ENCODE measurements at regions not wholly inside any gene's neighbourhood (a gene's known extent, or its start where the extent isn't known, plus 50 kb on each side); places are given as distances from the start of the nearest gene placed in this dataset.

DNA sequence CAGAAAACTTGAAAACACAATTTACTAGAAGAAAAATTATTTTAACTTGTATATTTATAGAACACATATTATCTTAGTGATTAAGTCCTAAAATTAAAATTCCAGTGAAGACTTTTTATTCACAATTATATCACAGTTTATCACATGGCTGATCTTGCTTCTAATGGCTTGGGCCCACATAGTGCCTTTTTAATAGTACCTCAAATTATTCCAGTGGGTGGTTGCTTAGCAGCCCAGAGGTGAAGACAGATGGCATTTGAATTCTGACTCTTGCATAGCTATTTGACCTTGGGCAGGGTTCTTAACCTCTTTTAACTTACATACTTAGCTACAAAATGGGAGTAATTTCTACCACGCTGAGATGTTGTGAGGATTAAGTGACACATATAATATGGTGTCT lies 214.7 kb upstream of the SGO1 start:
- CTCF ChIA-PET, result interaction anchor here (0.7 kb wide), 1 partner anchor 11 kb away, joined by 5 read pairs; no protein-coding TSS in a partner anchor
- ATAC-seq (no peak), FAIRE-seq (no peak), DNase-seq (ENCODE audit: low read depth in 1 of 2, low spot score in 1 of 2) (no peak)
- Histone ChIP-seq H3K9me3 (no peaks in the 10 kb centered on the region), H3K27ac (no peak overlapping the region), H3K4me1 (no peaks in the 10 kb centered on the region), H3K4me2 (no peak overlapping the region), H3K4me3 (no peak overlapping the region)
- TF ChIP-seq ZNF302 (CRISPR knock-in tag; IDR thresholded peaks at IDR 0.05), result no peak
- TF ChIP-seq, protein P1, sequence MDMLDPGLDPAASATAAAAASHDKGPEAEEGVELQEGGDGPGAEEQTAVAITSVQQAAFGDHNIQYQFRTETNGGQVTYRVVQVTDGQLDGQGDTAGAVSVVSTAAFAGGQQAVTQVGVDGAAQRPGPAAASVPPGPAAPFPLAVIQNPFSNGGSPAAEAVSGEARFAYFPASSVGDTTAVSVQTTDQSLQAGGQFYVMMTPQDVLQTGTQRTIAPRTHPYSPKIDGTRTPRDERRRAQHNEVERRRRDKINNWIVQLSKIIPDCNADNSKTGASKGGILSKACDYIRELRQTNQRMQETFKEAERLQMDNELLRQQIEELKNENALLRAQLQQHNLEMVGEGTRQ (IDR thresholded peaks at IDR 0.05), result no peak
- TF ChIP-seq, protein P2, sequence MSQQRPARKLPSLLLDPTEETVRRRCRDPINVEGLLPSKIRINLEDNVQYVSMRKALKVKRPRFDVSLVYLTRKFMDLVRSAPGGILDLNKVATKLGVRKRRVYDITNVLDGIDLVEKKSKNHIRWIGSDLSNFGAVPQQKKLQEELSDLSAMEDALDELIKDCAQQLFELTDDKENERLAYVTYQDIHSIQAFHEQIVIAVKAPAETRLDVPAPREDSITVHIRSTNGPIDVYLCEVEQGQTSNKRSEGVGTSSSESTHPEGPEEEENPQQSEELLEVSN (IDR thresholded peaks at IDR 0.05; ENCODE audit: borderline replicate concordance, low read depth), result no peak
- WGBS (ENCODE audit: missing lambda C conversion rate), result 4% methylated on average over 1 of the region's 1 CpG
- POLR2A ChIA-PET, result no interaction called here

DNA sequence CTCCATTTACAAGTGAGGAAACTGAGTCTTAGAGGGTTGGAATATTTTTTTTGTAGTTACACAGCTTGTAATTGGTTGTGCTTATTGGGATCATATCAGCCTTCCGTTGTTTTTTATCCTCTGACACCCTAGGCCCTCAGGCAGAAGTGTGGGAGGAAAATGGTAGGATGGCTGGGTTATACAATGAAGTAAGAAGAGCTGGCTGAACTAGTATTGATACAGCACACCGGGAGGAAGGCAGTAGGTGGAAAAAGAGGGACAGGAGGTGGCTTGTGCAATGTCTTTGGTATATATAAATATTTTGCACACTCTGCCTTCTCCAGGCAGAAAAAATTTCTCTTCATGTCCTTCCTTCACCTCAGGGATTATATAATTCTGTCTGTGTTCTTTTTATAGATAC lies 214.3 kb upstream of the SGO1 start:
- ATAC-seq, result no peak
- DNase-seq (ENCODE audit: low read depth in 1 of 2, low spot score in 1 of 2), result no peak
- Histone ChIP-seq H3K4me2 (no peak overlapping the region), H3K9me3 (no peaks in the 10 kb centered on the region), H3K4me1 (no peaks in the 10 kb centered on the region), H3K4me3 (no peak overlapping the region), H3K27ac (no peak overlapping the region)
- CTCF ChIA-PET, result interaction anchor here (0.7 kb wide), 1 partner anchor 11 kb away, joined by 5 read pairs; no protein-coding TSS in a partner anchor
- TF ChIP-seq EP300 (IDR thresholded peaks at IDR 0.05), result no peak
- TF ChIP-seq, protein P3, sequence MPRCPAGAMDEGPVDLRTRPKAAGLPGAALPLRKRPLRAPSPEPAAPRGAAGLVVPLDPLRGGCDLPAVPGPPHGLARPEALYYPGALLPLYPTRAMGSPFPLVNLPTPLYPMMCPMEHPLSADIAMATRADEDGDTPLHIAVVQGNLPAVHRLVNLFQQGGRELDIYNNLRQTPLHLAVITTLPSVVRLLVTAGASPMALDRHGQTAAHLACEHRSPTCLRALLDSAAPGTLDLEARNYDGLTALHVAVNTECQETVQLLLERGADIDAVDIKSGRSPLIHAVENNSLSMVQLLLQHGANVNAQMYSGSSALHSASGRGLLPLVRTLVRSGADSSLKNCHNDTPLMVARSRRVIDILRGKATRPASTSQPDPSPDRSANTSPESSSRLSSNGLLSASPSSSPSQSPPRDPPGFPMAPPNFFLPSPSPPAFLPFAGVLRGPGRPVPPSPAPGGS (IDR thresholded peaks at IDR 0.05), result no peak
- no peak for TF ChIP-seq KDM1A (IDR thresholded peaks at IDR 0.05; ENCODE audit: low read depth)
- TF ChIP-seq TFCP2L1 (CRISPR knock-in tag; IDR thresholded peaks at IDR 0.05), result no peak
- TF ChIP-seq, protein P1 (IDR thresholded peaks at IDR 0.05), result no peak
- no peak for TF ChIP-seq HEYL (CRISPR knock-in tag; IDR thresholded peaks at IDR 0.05)
- TF ChIP-seq ESRRA (IDR thresholded peaks at IDR 0.05; ENCODE audit: borderline replicate concordance, low read length), result no peak
- no peak for TF ChIP-seq ZSCAN20 (CRISPR knock-in tag; IDR thresholded peaks at IDR 0.05)
- no peak for TF ChIP-seq EHMT2 (IDR thresholded peaks at IDR 0.05; ENCODE audit: low read depth)
- TF ChIP-seq MYC (IDR thresholded peaks at IDR 0.05; ENCODE audit: borderline replicate concordance, low read length), result no peak
- TF ChIP-seq SREBF2 (IDR thresholded peaks at IDR 0.05), result no peak
- TF ChIP-seq, protein P4, sequence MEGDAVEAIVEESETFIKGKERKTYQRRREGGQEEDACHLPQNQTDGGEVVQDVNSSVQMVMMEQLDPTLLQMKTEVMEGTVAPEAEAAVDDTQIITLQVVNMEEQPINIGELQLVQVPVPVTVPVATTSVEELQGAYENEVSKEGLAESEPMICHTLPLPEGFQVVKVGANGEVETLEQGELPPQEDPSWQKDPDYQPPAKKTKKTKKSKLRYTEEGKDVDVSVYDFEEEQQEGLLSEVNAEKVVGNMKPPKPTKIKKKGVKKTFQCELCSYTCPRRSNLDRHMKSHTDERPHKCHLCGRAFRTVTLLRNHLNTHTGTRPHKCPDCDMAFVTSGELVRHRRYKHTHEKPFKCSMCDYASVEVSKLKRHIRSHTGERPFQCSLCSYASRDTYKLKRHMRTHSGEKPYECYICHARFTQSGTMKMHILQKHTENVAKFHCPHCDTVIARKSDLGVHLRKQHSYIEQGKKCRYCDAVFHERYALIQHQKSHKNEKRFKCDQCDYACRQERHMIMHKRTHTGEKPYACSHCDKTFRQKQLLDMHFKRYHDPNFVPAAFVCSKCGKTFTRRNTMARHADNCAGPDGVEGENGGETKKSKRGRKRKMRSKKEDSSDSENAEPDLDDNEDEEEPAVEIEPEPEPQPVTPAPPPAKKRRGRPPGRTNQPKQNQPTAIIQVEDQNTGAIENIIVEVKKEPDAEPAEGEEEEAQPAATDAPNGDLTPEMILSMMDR (IDR thresholded peaks at IDR 0.05), result no peak
- TF ChIP-seq CHD4 (IDR thresholded peaks at IDR 0.05; ENCODE audit: borderline replicate concordance), result no peak
- no peak for TF ChIP-seq RCOR1 (IDR thresholded peaks at IDR 0.05; ENCODE audit: low read depth, low read length)
- no peak for TF ChIP-seq KDM5A (IDR thresholded peaks at IDR 0.05)
- 2% methylated on average over 2 of the region's 2 CpGs for WGBS (ENCODE audit: missing lambda C conversion rate)
- no peak for FAIRE-seq
- POLR2A ChIA-PET, result no interaction called here

DNA sequence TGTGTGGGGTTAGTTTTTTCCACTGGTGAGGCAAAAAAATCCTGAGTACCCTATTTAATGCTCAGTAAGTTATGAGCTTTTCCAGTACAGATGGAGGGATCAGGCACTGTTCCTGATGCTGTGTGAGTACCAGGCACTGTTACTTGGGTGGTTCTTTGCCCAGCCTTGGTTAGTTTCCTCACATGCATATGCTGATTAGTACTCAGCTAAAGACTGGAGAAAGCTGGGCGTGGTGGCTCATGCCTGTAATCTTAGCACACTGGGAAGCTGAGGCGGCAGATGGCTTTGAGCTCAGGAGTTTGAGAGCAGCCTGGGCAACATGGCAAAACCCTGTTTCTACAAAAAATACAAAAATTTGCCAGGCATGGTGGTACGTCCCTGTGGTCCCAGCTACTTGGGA lies 210.3 kb upstream of the SGO1 start:
- no peak for FAIRE-seq
- POLR2A ChIA-PET, result no interaction called here

More for the DNA sequence above, 210.3 kb upstream of the SGO1 start:
- Histone ChIP-seq H3K4me1 (no peaks in the 10 kb centered on the region), H3K27ac (no peak overlapping the region), H3K4me3 (no peak overlapping the region), H3K9me3 (no peaks in the 10 kb centered on the region), H3K4me2 (no peak overlapping the region)
- ATAC-seq (no peak; a peak in 1 of 6 replicates), DNase-seq (ENCODE audit: low read depth in 1 of 2, low spot score in 1 of 2) (no peak)
- no peak for TF ChIP-seq CHD4 (IDR thresholded peaks at IDR 0.05; ENCODE audit: borderline replicate concordance)
- no peak for TF ChIP-seq CBX8 (IDR thresholded peaks at IDR 0.05)
- TF ChIP-seq, protein P5, sequence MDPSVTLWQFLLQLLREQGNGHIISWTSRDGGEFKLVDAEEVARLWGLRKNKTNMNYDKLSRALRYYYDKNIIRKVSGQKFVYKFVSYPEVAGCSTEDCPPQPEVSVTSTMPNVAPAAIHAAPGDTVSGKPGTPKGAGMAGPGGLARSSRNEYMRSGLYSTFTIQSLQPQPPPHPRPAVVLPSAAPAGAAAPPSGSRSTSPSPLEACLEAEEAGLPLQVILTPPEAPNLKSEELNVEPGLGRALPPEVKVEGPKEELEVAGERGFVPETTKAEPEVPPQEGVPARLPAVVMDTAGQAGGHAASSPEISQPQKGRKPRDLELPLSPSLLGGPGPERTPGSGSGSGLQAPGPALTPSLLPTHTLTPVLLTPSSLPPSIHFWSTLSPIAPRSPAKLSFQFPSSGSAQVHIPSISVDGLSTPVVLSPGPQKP (IDR thresholded peaks at IDR 0.05; ENCODE audit: low read depth, low read length), result no peak
- TF ChIP-seq SREBF2 (IDR thresholded peaks at IDR 0.05), result no peak
- 0% methylated on average over 3 of the region's 3 CpGs for WGBS (ENCODE audit: missing lambda C conversion rate)
- CTCF ChIA-PET, result interaction anchor here (0.6 kb wide), 1 partner anchor 10 kb away, joined by 3 read pairs; no protein-coding TSS in a partner anchor

Data from A549 (cell line).